ENCODE measurements at regions not wholly inside any gene's neighbourhood (a gene's known extent, or its start where the extent isn't known, plus 50 kb on each side); places are given as distances from the start of the nearest gene placed in this dataset.

DNA sequence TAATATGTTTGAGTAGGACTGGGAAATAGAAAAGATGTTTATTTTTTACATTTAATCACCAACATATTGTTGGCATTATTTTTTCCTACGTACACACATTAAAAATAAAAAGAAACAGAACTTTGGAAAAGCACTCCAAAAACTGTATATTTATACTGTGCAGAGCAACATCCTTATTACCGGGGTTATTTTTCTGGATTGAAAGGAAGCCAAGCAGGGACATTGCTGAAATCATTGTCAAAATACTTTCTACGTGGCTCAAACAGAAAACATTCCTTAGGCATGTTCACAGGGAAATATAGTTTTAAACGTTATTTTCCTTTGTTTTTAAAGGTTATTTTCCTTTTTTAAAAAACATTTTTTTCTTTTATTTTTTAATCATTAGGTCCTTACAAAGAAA is 315.0 kb upstream of the SMIM21 start:
- Histone ChIP-seq H3K4me1 (replicated peaks in 1 of 2) (no peaks in the 10 kb centered on the region), H3K9me3 (replicated peaks in 1 of 3) (no peaks in the 10 kb centered on the region), H3K27ac (no peak overlapping the region), H3K4me3 (no peak overlapping the region), H3K27me3 (no peaks in the 10 kb centered on the region), H3K36me3 (replicated peaks in 1 of 2) (no peaks in the 10 kb centered on the region)
- intact Hi-C loops (cut with DNase I) = no loop called here
- 50 to 56% (median 54%) methylated on average over 4 of the region's 4 CpGs for WGBS, 4 donors
- no peak for TF ChIP-seq POLR2A (IDR thresholded peaks at IDR 0.05)
- no peak for DNase-seq

DNA sequence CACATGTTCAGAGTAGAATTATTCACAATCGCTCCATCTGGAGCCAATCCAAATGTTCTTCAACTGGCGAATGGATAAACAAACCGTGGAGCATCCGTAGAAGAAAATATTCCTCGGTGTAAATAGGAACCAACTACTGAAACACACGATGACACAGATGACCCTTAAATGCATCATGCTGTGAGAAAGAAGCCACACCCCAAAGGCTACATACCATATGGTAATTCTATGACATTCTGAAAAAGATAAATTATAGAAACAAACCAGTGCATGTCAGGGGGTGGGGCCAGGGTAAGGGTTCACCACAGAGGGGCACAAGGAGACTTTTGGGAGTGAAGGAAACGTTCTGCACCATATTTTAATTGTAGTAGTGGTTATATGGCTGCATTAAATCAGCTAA is 312.2 kb upstream of the SMIM21 start:
- Histone ChIP-seq H3K27ac (no peak overlapping the region), H3K9me3 (replicated peaks in 1 of 3) (no peaks in the 10 kb centered on the region), H3K36me3 (replicated peaks in 1 of 2) (no peaks in the 10 kb centered on the region), H3K4me3 (no peak overlapping the region), H3K4me1 (replicated peaks in 1 of 2) (no peaks in the 10 kb centered on the region), H3K27me3 (no peaks in the 10 kb centered on the region)
- no peak for TF ChIP-seq POLR2A (IDR thresholded peaks at IDR 0.05)
- TF ChIP-seq, protein P1, sequence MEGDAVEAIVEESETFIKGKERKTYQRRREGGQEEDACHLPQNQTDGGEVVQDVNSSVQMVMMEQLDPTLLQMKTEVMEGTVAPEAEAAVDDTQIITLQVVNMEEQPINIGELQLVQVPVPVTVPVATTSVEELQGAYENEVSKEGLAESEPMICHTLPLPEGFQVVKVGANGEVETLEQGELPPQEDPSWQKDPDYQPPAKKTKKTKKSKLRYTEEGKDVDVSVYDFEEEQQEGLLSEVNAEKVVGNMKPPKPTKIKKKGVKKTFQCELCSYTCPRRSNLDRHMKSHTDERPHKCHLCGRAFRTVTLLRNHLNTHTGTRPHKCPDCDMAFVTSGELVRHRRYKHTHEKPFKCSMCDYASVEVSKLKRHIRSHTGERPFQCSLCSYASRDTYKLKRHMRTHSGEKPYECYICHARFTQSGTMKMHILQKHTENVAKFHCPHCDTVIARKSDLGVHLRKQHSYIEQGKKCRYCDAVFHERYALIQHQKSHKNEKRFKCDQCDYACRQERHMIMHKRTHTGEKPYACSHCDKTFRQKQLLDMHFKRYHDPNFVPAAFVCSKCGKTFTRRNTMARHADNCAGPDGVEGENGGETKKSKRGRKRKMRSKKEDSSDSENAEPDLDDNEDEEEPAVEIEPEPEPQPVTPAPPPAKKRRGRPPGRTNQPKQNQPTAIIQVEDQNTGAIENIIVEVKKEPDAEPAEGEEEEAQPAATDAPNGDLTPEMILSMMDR (IDR thresholded peaks at IDR 0.05) = no peak
- 54 to 63% (median 62%) methylated on average over 7 of the region's 7 CpGs for WGBS, 4 donors
- intact Hi-C loops (cut with DNase I) = no loop called here
- DNase-seq = no peak

DNA sequence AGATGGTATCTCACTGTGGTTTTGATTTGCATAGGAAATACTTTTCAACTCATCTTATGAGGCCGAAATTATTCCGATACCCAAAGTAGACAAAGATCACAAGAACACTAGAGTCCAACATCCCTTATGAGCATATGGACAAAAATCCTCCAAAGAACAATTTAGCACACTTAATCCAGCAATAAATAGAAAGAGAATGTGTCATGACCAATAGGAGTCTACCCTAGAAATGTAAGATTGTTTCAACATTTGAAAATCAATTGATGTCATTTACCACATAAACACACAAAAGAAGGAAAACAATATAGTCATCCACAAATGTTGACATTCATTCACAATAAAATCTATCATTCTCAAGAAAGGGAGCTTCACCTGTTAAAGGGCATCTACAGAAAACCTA is 307.8 kb upstream of the SMIM21 start:
- DNase-seq = no peak
- intact Hi-C loops (cut with DNase I) = no loop called here
- Histone ChIP-seq H3K27me3 (no peaks in the 10 kb centered on the region), H3K36me3 (replicated peaks in 1 of 2) (no peaks in the 10 kb centered on the region), H3K4me3 (no peak overlapping the region), H3K27ac (no peak overlapping the region), H3K4me1 (replicated peaks in 1 of 2) (no peaks in the 10 kb centered on the region), H3K9me3 (replicated peaks in 1 of 3) (no peaks in the 10 kb centered on the region)
- WGBS, 4 donors = 88 to 96% (median 94%) methylated on average over 2 of the region's 2 CpGs
- TF ChIP-seq, protein P1 (IDR thresholded peaks at IDR 0.05) = no peak
- no peak for TF ChIP-seq POLR2A (IDR thresholded peaks at IDR 0.05)

DNA sequence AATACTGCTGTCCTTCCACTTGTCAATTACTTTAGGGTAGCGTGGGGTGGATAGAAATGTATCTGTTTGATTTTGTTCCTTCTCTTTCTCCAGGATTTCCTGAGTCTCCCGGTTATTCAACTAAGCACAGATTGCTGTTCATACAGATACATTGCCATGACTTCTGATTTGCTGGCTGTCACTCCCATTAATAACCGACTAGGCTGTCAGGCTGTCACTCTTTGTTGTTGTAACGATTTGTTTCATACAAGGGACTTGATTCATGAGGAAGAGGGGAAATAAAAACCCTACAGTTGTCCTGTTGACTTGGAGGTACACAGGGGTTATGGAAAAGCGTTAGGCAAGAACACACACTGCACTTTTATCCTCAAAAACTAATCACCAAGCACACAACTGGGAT is 302.7 kb upstream of the SMIM21 start:
- Histone ChIP-seq H3K27me3 (no peaks in the 10 kb centered on the region), H3K4me1 (replicated peaks in 1 of 2) (no peaks in the 10 kb centered on the region), H3K36me3 (replicated peaks in 1 of 2) (no peaks in the 10 kb centered on the region), H3K27ac (no peak overlapping the region), H3K9me3 (replicated peaks in 1 of 3) (no peaks in the 10 kb centered on the region), H3K4me3 (no peak overlapping the region)
- intact Hi-C loops (cut with DNase I) = no loop called here
- TF ChIP-seq POLR2A (IDR thresholded peaks at IDR 0.05) = no peak
- TF ChIP-seq, protein P1 (IDR thresholded peaks at IDR 0.05) = no peak
- DNase-seq = no peak
- WGBS, 4 donors = 34 to 51% (median 42%) methylated on average over 5 of the region's 5 CpGs

GRCh38 chr18:75728621-75729020 is 301.1 kb upstream of the SMIM21 start:
- no peaks in the 10 kb centered on the region for H3K27me3 ChIP-seq
- intact Hi-C loops (cut with DNase I) = no loop called here
- no peak for DNase-seq

More at GRCh38 chr18:75728621-75729020, 301.1 kb upstream of the SMIM21 start:
- TF ChIP-seq, protein P1 (IDR thresholded peaks at IDR 0.05) = no peak
- no peak for TF ChIP-seq POLR2A (IDR thresholded peaks at IDR 0.05)
- Histone ChIP-seq H3K9me3 (replicated peaks in 1 of 3) (no peaks in the 10 kb centered on the region), H3K4me1 (replicated peaks in 1 of 2) (no peaks in the 10 kb centered on the region), H3K4me3 (no peak overlapping the region), H3K27ac (no peak overlapping the region), H3K36me3 (replicated peaks in 1 of 2) (no peaks in the 10 kb centered on the region)
- 67 to 79% (median 70%) methylated on average over 7 of the region's 7 CpGs for WGBS, 4 donors

All from adrenal gland (tissue), 9 donors.